ENCODE measurements at regions not wholly inside any gene's neighbourhood (a gene's known extent, or its start where the extent isn't known, plus 50 kb on each side); places are given as distances from the start of the nearest gene placed in this dataset.

DNA sequence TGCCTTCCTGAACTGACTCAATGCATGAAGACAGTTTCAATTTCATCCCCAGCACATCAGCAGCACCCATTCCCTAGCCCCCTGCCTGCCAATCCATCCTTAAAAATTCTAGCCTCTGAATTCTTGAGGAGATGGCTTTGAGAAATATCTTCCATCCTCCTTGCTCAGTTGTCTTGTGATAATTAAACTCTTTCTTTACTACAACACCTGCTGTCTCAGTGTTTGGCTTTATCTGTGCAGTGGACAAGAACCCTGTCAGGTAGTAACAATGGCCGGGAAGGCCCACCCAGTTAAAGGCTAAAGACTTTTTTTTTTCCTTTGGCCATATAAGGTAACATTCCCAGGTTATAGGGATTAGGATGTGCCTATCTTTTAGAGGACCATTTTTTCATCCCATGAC is 114.4 kb upstream of the NAP1L1 start:
- Histone ChIP-seq H3F3A (ENCODE audit: insufficient read depth, low read length) (no peaks in the 10 kb centered on the region), H3K4me1 (ENCODE audit: insufficient read depth, low read length, severe bottlenecking) (no peaks in the 10 kb centered on the region), H3K9me2 (ENCODE audit: low read depth, low read length) (no peaks in the 10 kb centered on the region), H4K20me1 (ENCODE audit: insufficient read depth, low read length) (no peaks in the 10 kb centered on the region), H2AFZ (ENCODE audit: low read length) (no peak overlapping the region), H3K9ac (ENCODE audit: low read length) (no peak overlapping the region), H3K9me3 (ENCODE audit: low read length) (no peaks in the 10 kb centered on the region), H3K36me3 (ENCODE audit: insufficient read depth, low read length) (no peaks in the 10 kb centered on the region), H3K79me2 (ENCODE audit: insufficient read depth, low read length) (no peaks in the 10 kb centered on the region), H3K4me2 (ENCODE audit: low read length) (no peak overlapping the region), H3K27ac (ENCODE audit: low read depth, low read length, poor library complexity, severe bottlenecking) (no peak overlapping the region), H3K27me3 (ENCODE audit: insufficient read depth, low read length) (no peaks in the 10 kb centered on the region), H3K4me3 (ENCODE audit: low read depth, low read length, poor library complexity, severe bottlenecking) (no peak overlapping the region)
- TF ChIP-seq, protein P1, sequence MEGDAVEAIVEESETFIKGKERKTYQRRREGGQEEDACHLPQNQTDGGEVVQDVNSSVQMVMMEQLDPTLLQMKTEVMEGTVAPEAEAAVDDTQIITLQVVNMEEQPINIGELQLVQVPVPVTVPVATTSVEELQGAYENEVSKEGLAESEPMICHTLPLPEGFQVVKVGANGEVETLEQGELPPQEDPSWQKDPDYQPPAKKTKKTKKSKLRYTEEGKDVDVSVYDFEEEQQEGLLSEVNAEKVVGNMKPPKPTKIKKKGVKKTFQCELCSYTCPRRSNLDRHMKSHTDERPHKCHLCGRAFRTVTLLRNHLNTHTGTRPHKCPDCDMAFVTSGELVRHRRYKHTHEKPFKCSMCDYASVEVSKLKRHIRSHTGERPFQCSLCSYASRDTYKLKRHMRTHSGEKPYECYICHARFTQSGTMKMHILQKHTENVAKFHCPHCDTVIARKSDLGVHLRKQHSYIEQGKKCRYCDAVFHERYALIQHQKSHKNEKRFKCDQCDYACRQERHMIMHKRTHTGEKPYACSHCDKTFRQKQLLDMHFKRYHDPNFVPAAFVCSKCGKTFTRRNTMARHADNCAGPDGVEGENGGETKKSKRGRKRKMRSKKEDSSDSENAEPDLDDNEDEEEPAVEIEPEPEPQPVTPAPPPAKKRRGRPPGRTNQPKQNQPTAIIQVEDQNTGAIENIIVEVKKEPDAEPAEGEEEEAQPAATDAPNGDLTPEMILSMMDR (IDR thresholded peaks at IDR 0.05; ENCODE audit: low read length): no peak

DNA sequence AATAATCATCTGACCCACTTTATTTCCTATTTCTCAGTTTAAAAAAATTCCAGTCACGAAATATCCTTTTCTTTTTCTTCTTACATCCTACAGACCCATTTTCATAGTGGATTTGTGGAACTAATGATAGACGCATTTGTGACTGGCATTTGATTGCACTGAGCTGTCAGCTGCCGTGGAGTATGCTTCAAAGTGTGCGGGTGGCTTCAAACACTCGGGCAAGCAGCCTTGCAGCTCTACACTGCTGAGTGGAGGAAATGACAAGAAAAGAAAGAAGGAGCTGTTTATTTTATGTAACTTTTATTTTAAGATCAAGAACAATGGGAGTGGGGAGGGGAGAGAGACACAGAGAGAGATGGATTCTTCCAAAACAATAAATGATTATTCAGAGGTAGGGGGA is 112.8 kb upstream of the NAP1L1 start:
- Histone ChIP-seq H3F3A (ENCODE audit: insufficient read depth, low read length) (no peaks in the 10 kb centered on the region), H3K36me3 (ENCODE audit: insufficient read depth, low read length) (no peaks in the 10 kb centered on the region), H3K4me3 (ENCODE audit: low read depth, low read length, poor library complexity, severe bottlenecking) (no peak overlapping the region), H3K4me2 (ENCODE audit: low read length) (no peak overlapping the region), H3K27me3 (ENCODE audit: insufficient read depth, low read length) (no peaks in the 10 kb centered on the region), H3K4me1 (ENCODE audit: insufficient read depth, low read length, severe bottlenecking) (no peaks in the 10 kb centered on the region), H2AFZ (ENCODE audit: low read length) (no peak overlapping the region), H4K20me1 (ENCODE audit: insufficient read depth, low read length) (no peaks in the 10 kb centered on the region), H3K9me2 (ENCODE audit: low read depth, low read length) (no peaks in the 10 kb centered on the region), H3K9me3 (ENCODE audit: low read length) (no peaks in the 10 kb centered on the region), H3K79me2 (ENCODE audit: insufficient read depth, low read length) (no peaks in the 10 kb centered on the region), H3K27ac (ENCODE audit: low read depth, low read length, poor library complexity, severe bottlenecking) (no peak overlapping the region), H3K9ac (ENCODE audit: low read length) (no peak overlapping the region)
- no peak for TF ChIP-seq EZH2 (IDR thresholded peaks at IDR 0.05; ENCODE audit: borderline replicate concordance, low read length)
- TF ChIP-seq, protein P1 (IDR thresholded peaks at IDR 0.05; ENCODE audit: low read length): no peak

DNA sequence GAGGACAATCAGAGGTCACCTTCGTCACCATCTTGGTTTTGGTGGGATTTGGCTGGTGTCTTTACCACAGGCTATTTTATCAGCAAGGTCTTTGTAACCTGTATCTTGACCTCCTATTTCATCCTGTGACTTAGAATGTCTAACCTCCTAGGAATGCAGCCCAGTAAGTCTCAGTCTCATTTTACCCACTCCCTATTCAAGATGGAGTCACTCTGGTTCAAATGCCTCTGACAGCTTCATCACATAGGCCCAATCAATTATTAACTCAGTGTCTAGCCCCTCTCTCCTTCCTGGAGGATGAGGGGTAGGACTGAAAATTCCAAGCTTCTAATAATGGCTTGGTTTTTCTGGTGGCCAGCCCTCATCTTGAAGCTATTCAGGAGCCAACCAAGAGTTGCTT is 111.4 kb upstream of the NAP1L1 start:
- no peaks in the 10 kb centered on the region for H3K4me1 ChIP-seq (ENCODE audit: insufficient read depth, low read length, severe bottlenecking)

More for the DNA sequence above, 111.4 kb upstream of the NAP1L1 start:
- no peaks in the 10 kb centered on the region for H3K27me3 ChIP-seq (ENCODE audit: insufficient read depth, low read length)
- H3K9me2 ChIP-seq (ENCODE audit: low read depth, low read length): no peaks in the 10 kb centered on the region
- no peaks in the 10 kb centered on the region for H3F3A ChIP-seq (ENCODE audit: insufficient read depth, low read length)
- H3K27ac ChIP-seq (ENCODE audit: low read depth, low read length, poor library complexity, severe bottlenecking): no peak overlapping the region
- no peak overlapping the region for H3K4me2 ChIP-seq (ENCODE audit: low read length)
- no peak overlapping the region for H3K9ac ChIP-seq (ENCODE audit: low read length)
- no peaks in the 10 kb centered on the region for H4K20me1 ChIP-seq (ENCODE audit: insufficient read depth, low read length)
- no peak overlapping the region for H2AFZ ChIP-seq (ENCODE audit: low read length)
- no peak for TF ChIP-seq EZH2 (IDR thresholded peaks at IDR 0.05; ENCODE audit: borderline replicate concordance, low read length)
- TF ChIP-seq, protein P1 (IDR thresholded peaks at IDR 0.05; ENCODE audit: low read length): no peak
- H3K4me3 ChIP-seq (ENCODE audit: low read depth, low read length, poor library complexity, severe bottlenecking): no peak overlapping the region
- no peaks in the 10 kb centered on the region for H3K79me2 ChIP-seq (ENCODE audit: insufficient read depth, low read length)
- no peaks in the 10 kb centered on the region for H3K9me3 ChIP-seq (ENCODE audit: low read length)
- no peaks in the 10 kb centered on the region for H3K36me3 ChIP-seq (ENCODE audit: insufficient read depth, low read length)
